HG03354 (cell line): ENCODE measurements at regions not wholly inside any gene's neighbourhood (a gene's known extent, or its start where the extent isn't known, plus 50 kb on each side); places are given as distances from the start of the nearest gene placed in this dataset.
A peak's percentile ranks its signal among the peaks of the same experiment; 100 is the strongest.

ENCODE experiments used
- ATAC-seq: cut with Tn5 transposase; IDR thresholded peaks from one replicate; pipeline ENCODE4 v1.9.1; 2021; ENCODE audit warnings: mild to moderate bottlenecking; ENCODE audit not compliant: unreplicated experiment, poor library complexity, severe bottlenecking

GRCh38 chr4:98210281-98210680, 50.9 kb upstream of the RAP1GDS1 start:
- no peak for ATAC-seq

GRCh38 chr4:98209111-98209510, 52.1 kb upstream of the RAP1GDS1 start:
- no peak for ATAC-seq

GRCh38 chr4:98204236-98204553, 57.0 kb upstream of the RAP1GDS1 start:
- peak; percentile 41 for ATAC-seq

GRCh38 chr4:98203332-98204235, 57.6 kb upstream of the RAP1GDS1 start:
- peak; percentile 91 for ATAC-seq

GRCh38 chr4:98202907-98203306, 58.3 kb upstream of the RAP1GDS1 start:
- no peak for ATAC-seq

GRCh38 chr4:98199247-98199646, 56.0 kb upstream of the STPG2 start:
- ATAC-seq, result no peak

GRCh38 chr4:98195005-98195404, 51.7 kb upstream of the STPG2 start:
- no peak for ATAC-seq

- ATAC-seq, result no peak
These were observed 50.3 kb upstream of the STPG2 start for GRCh38 chr4:98193459-98194105.
